ENCODE measurements at regions not wholly inside any gene's neighbourhood (a gene's known extent, or its start where the extent isn't known, plus 50 kb on each side); places are given as distances from the start of the nearest gene placed in this dataset.

DNA sequence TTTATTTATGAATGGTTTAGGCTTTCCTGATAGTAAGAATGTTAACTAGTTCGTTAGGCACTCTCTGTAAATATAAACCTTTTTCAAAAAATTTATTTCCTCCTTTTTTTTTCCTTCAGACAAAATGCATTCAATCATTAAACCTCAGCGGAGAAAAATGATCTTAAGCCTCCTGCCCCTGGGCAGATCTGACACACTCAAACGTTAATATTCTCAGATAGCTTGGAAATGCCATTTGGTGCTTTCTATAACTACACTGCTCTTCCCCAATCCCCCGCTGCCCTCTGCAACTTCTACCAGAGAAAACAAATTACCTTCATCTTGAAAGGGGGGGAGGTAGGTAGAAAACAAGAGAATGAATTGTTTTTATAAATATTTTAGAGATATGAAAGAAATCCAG is 521.2 kb downstream of the MED13L start:
- no peak overlapping the region for H3K27ac ChIP-seq
- H3K9me3 ChIP-seq, result no peaks in the 10 kb centered on the region
- 22 to 30% methylated on average over 4 of the region's 4 CpGs for WGBS, 2 donors
- H3K4me1 ChIP-seq, result no peaks in the 10 kb centered on the region
- H3K36me3 ChIP-seq (replicated peaks in 1 of 2; ENCODE audit: insufficient read depth in 1 of 2, low read depth in 2 of 2), result no peaks in the 10 kb centered on the region
- no peaks in the 10 kb centered on the region for H3K27me3 ChIP-seq
- intact Hi-C loops (cut with DNase I), result no loop called here
- DNase-seq (no peak), ATAC-seq (no peak)
- no peak for TF ChIP-seq POLR2A (IDR thresholded peaks at IDR 0.05)
- TF ChIP-seq, protein P1, sequence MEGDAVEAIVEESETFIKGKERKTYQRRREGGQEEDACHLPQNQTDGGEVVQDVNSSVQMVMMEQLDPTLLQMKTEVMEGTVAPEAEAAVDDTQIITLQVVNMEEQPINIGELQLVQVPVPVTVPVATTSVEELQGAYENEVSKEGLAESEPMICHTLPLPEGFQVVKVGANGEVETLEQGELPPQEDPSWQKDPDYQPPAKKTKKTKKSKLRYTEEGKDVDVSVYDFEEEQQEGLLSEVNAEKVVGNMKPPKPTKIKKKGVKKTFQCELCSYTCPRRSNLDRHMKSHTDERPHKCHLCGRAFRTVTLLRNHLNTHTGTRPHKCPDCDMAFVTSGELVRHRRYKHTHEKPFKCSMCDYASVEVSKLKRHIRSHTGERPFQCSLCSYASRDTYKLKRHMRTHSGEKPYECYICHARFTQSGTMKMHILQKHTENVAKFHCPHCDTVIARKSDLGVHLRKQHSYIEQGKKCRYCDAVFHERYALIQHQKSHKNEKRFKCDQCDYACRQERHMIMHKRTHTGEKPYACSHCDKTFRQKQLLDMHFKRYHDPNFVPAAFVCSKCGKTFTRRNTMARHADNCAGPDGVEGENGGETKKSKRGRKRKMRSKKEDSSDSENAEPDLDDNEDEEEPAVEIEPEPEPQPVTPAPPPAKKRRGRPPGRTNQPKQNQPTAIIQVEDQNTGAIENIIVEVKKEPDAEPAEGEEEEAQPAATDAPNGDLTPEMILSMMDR (IDR thresholded peaks at IDR 0.05), result no peak
- H3K4me3 ChIP-seq, result no peak overlapping the region

DNA sequence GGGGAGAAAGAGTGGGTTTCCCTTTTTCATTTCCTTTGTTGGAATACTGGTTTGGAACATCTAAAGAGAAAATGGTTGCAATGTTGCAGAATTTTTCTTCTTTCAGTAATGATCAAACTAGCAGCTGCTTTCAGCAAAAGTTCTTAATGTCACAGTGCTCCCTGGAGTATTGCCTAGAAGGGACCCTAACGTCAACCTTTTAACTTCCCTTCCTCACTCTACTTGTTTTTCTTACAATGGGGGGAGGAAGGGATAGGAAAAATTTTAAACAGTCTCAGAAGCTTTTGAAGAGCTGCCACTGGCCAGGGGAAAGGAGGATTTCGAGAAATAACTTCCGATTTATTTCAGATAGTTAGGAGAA is 521.8 kb downstream of the MED13L start:
- WGBS, 2 donors, result 30 to 31% methylated on average over 3 of the region's 3 CpGs
- no peaks in the 10 kb centered on the region for H3K36me3 ChIP-seq (replicated peaks in 1 of 2; ENCODE audit: insufficient read depth in 1 of 2, low read depth in 2 of 2)
- H3K4me3 ChIP-seq, result no peak overlapping the region
- H3K9me3 ChIP-seq, result no peaks in the 10 kb centered on the region
- no peak for DNase-seq
- intact Hi-C loops (cut with DNase I), result no loop called here
- no peaks in the 10 kb centered on the region for H3K4me1 ChIP-seq
- no peak for ATAC-seq
- TF ChIP-seq, protein P1 (IDR thresholded peaks at IDR 0.05), result no peak
- TF ChIP-seq POLR2A (IDR thresholded peaks at IDR 0.05), result no peak
- no peaks in the 10 kb centered on the region for H3K27me3 ChIP-seq
- no peak overlapping the region for H3K27ac ChIP-seq

DNA sequence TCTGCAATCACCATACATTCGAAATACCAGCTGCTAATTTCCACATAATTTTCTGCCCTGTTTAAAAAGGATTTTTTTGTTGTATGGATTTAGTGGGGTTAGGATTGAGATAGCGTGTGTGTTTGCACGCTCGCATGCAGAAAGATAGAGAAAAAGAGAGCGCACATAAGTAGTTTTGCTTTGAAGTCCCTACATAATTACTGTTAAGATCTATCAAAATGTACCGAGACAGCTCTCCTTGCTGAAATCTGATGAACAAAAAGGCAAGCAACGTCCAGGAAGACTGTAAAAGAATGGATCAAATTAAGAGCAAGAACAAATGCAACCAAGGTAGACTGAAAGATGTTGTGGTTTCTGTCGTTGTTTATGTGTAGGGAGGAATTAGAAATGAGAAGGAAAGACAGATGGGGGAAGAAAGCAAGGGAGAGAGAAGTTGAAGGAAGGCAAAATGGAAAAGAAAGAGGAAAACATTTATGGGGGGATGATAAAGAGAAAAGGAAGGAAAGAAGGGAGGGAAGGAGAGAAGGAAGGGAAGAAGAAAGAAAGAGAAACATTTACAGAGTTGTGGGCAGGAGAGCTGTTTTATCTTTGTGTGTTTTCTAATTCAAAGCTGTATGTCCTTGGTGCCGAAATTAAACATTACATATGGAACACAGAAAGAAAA is 522.3 kb downstream of the MED13L start:
- DNase-seq (no peak), ATAC-seq (no peak)
- no peaks in the 10 kb centered on the region for H3K4me1 ChIP-seq
- no peaks in the 10 kb centered on the region for H3K36me3 ChIP-seq (replicated peaks in 1 of 2; ENCODE audit: insufficient read depth in 1 of 2, low read depth in 2 of 2)
- no peak overlapping the region for H3K27ac ChIP-seq
- intact Hi-C loops (cut with DNase I), result no loop called here
- no peaks in the 10 kb centered on the region for H3K27me3 ChIP-seq
- H3K4me3 ChIP-seq, result no peak overlapping the region
- TF ChIP-seq, protein P1 (IDR thresholded peaks at IDR 0.05), result no peak
- no peak for TF ChIP-seq POLR2A (IDR thresholded peaks at IDR 0.05)
- WGBS, 2 donors, result 35 to 41% methylated on average over 9 of the region's 9 CpGs
- H3K9me3 ChIP-seq, result no peaks in the 10 kb centered on the region

DNA sequence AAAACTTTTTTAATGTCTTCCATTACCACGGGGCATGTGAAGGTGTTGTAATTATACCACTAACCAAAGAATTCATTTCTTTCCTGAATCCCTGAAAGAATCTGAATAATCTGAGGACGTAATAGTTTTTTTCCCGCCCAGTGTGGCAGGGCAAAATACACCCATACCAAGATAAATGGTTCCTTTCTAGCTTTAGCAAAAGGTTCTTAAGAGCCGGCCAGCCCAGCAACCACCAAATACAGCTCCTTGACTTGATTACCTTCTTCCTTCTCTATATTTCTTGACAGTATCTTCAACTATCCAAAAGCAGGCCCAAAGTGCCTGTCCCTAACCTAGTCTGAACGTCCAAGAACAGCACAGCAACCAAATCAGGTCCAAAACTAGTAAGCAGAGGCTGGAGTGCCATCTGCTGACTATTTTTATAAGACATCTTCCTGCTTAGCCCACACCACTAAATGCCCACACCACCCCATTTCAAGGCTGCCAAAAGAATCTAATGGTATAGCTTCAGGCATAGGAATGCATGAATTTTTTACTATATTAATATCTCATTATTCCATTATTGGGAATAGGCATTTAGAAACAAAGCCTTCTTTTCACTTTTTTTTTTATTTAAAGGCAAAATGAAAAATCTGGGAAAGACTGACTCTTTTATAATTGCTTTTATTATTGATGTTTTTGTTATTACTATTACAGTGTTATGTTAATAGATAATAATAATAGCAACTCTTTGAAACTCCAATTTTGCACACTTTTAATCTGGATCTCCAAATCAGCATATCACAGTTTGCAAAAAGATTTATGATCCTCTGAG is 524.4 kb downstream of the MED13L start:
- peak; percentile 37 to 49 (median 39) for DNase-seq
- Histone ChIP-seq H3K4me3 (no peak overlapping the region), H3K27me3 (no peaks in the 10 kb centered on the region), H3K9me3 (no peaks in the 10 kb centered on the region), H3K4me1 (no peaks in the 10 kb centered on the region), H3K36me3 (replicated peaks in 1 of 2; ENCODE audit: insufficient read depth in 1 of 2, low read depth in 2 of 2) (no peaks in the 10 kb centered on the region), H3K27ac (no peak overlapping the region)
- WGBS, 2 donors, result 42 to 46% methylated on average over 5 of the region's 5 CpGs
- peak; percentile 65 for ATAC-seq
- TF ChIP-seq, protein P1 (IDR thresholded peaks at IDR 0.05), result peak; percentile 6 to 67 (median 61)
- TF ChIP-seq POLR2A (IDR thresholded peaks at IDR 0.05), result no peak
- intact Hi-C loops (cut with DNase I), result loop anchor here (5.0 kb wide), 1 partner anchor 1091 kb away; no protein-coding TSS in a partner anchor
